HG03520 (cell line): ENCODE measurements at regions not wholly inside any gene's neighbourhood (a gene's known extent, or its start where the extent isn't known, plus 50 kb on each side); places are given as distances from the start of the nearest gene placed in this dataset.

Experiments used
- ATAC-seq: cut with Tn5 transposase; IDR thresholded peaks from one replicate; pipeline ENCODE4 v1.9.1; 2021; ENCODE audit warnings: mild to moderate bottlenecking, moderate library complexity; ENCODE audit not compliant: unreplicated experiment

- ATAC-seq: no peak
Observed at GRCh38 chr14:56494167-56494566, 85.4 kb upstream of the TMEM260 start.

DNA sequence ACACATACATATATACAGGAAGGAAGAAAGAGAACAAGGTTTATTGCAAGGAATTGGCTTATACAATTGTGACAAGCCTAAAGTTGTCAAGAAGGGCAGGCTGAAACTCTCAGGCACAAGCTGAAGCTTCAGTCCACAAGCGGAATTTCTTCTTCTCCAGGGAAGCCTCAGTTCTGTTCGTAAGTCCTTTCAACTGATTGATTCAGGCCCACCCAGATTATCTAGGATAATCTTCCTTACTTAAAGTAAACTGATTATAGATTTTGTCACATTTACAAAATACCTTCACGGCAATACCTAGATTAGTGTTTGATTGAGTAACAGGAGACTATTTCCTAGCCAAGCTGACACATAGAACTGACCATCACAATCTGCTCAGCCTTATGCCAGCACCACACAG, 81.5 kb upstream of the TMEM260 start:
- ATAC-seq: no peak

DNA sequence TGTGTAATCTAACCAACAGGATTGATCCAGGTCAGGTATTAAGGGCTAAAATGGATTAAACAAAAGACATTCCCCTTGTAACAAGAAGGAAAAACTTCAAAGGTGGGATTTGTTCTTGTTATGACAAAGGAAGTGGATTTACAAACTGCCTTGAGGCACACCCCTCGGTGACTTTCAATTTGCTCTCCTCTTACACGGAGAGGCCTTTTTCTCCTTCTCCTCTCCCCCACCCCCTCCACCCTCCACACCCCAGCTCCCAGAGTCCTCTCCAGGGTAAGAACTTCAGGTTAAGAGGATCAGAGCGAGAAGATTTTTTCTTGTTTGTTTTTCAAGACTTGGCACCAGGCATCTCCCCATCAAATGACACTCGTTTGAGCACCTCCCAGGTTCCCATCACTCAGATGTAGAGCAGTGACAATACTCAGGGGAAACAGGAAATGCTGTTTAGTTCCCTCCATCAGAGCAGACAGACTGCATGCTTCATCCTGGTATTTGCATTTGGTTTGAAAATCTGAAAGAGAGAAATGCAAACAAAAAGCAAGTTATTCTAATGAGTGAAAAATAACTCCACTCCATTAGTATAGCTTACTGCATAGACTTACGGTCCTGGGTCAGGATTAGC, 77.6 kb upstream of the TMEM260 start:
- no peak for ATAC-seq

DNA sequence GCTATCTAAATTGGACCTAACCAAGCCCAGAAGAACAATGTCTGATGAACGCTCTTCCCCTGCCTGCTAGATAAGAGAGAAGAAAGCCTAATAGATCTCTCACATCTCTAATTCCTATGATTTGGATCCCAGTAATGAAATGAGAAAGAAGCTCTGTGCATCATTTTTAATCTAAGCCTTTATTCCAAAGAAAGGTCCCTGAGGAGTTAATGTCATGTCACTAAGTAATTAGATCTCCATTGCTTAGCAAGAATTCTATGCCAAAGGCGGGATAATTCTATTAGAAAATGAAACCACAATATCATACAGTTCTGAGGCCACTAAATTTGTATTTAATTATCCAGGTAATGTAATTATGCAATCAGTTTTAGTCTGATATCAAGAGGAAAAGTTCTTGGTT, 74.2 kb upstream of the TMEM260 start:
- no peak for ATAC-seq

DNA sequence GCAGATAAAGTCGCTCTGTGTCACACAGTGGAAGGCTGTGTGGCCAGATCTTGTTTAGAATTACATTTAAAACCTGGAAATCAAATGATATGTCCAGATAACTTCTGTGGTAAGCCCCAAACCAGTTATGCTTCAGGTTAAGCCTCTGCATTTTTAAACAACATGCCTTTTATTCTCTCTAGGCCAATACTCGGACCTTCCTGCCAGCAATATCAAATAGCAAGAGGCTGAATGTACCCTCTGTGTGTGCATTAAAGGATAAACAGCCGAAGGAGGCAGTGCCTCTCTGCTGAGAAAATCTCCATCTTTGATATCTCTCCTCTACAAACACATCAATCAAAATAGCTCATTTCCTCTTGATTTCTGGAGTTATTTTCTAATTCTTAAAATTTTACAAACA, 67.1 kb upstream of the TMEM260 start:
- no peak for ATAC-seq

DNA sequence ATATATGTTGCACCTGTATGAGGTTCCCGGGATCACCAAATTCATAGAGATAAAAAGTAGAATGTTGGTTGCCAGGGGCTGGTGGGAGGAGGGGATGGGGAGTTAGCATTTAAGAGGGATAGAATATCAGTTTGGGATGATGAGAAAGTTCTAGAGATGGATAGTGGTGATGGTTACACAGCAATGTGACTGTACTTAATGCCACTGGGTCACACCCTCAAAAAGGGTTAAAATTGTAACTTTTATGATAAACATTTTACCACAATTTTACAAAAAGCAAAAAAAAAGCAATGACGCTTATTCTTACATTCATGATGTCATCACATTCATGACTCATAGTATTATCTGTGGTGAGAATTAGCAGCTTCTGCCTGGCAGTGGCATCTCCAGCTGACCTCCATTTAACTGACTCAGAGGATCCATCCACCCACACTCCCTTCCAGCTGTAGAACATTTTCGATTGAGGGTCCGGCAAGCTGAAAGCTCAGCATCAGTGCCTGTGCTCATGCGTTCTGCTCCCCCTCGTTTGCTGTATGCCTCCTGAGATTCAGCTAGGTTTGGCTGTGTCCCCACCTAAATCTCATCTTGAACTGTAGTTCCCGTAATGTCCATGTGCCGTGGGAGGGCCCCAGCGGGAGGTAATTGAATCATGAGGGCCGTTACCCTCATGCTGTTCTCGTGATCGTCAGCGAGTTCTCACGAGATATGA, 64.8 kb upstream of the TMEM260 start:
- no peak for ATAC-seq

DNA sequence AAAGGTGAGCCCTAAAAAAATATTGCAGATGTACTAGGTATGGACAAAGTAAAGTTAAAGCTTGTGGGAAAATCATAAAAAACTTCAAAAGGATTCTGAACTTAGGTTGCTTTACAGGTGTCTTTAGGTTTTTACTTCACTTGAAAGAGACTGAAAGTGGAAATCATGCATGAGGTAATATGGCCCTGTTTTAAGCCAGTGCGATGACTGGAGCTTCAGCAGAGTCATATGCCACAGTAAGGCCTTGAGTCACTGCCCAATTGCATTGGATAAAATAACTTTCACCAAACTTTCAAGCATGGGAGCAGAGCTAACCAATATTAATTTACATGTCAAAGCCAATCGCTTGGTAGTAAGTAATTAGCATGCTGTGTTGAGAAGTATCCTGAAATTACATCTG, 63.9 kb upstream of the TMEM260 start:
- no peak for ATAC-seq

DNA sequence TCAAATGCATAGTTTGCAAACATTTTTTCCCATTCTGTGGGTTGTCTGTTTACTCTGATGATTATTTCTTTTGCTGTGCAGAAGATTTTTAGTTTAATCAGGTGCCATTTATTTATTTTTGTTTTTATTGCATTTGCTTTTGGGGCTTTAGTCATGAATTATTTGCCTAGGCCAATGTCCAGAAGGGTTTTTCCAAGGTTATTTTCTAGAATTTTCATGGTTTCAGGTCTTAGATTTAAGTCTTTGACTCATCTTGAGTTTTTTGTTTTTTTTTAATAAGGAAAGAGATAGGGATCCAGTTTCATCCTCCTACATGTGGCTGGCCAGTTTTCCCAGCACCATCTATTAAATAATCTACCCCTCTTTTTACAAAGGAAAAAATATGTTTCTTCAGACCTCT, 57.2 kb upstream of the TMEM260 start:
- no peak for ATAC-seq

DNA sequence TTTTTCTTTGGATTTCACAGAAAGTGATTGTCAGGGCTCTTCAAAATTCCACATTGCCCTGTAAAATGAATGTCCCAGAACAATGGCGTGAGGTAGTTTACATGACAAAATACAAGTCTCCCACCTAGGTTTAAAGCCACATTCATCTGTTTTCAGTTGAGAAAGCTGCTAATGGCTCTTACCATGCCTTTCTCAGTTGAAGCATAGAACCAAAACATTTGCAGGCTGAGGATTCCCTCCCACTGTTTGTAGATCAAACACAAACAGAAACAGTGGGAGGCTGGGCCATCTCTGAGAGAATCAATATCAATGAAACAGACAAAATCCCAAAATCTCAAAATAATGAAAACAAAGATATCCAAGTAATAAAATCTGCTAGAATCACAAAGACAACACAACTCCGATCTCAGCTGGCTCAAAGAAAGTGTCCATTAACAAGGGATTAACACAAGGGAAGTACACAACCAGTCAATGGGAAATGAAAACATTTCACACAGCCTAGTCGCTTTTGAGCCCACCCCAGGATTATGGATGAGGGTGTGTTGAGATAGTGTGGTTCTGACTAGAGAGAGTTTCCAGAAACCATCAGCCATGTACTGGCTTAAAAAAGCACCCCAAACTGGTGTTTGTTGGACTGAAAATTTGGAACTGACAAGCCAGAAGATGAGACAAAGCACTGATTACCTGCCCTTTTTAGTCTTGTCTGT, 54.5 kb upstream of the TMEM260 start:
- no peak for ATAC-seq

GRCh38 chr14:56528927-56529326, 50.7 kb upstream of the TMEM260 start:
- ATAC-seq: no peak
